ENCODE measurements at regions not wholly inside any gene's neighbourhood (a gene's known extent, or its start where the extent isn't known, plus 50 kb on each side); places are given as distances from the start of the nearest gene placed in this dataset.

GRCh38 chr3:10667901-10668476 is 148.0 kb upstream of the SLC6A11 start:
- TF ChIP-seq EZH2 (IDR thresholded peaks at IDR 0.05) (no peak), CTCF (IDR thresholded peaks at IDR 0.05) (no peak), EZH2phosphoT487 (IDR thresholded peaks at IDR 0.05) (no peak)
